ENCODE measurements at regions not wholly inside any gene's neighbourhood (a gene's known extent, or its start where the extent isn't known, plus 50 kb on each side); places are given as distances from the start of the nearest gene placed in this dataset.
"Not testable (repeated sequence)": the region's sequence is repeated elsewhere in the genome, so short reads cannot be mapped to it uniquely, and the experiment has no call there.

DNA sequence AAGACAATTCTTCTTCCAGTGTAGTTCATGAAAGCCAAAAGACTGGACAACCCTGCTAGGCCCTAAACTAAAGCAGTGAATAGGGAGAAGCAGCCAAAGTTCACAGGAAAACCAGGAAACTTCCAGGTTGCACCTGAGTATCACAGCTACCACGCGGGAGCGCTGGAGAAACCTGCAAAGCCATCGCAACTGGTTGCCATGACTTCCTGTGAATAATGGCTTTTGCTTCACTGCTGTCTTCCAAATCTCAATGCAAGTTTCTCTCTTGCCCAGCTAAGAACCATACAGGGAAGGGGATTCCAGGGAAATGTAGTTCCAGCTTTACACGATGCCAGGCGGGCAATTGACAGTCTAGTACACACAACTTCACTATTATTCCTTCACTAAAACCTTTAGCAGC, 114.1 kb downstream of the GXYLT1 start:
- DNase-seq (ENCODE audit: low read depth): no peak

DNA sequence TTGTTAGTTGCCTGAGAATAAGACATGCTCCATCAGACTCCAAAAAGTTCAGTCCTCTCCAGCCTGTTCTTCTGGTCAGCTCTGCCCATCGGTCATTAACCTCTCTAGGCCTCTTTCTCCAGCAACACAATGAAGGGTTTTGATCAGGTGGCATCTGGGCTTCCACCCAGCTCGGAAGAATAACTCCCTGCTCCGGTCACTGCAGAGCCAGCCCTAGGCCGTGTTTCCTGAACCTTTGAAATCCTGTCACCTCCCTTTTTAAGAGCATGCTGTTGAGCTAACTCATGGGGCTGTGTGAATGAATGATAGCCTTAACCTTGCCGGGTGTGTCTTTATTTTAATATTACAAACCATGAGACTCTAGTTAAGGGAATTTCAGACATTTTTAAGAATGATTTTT, 117.1 kb downstream of the GXYLT1 start:
- no peak for DNase-seq (ENCODE audit: low read depth)

DNA sequence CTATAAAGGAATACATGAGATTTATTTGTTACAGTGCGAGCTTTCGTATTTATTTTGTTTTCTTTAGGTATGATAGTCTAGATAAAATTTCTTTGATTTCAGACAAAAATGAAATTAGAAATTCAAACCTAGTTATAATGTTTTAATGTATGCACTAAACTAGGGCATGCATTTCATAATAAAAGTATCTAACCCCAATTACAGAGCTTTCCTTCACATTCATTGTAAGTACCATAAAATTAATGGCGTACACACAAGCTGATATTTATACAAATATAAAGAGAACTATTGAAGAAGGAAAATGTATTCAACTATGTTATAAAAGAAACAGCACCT, 120.2 kb downstream of the GXYLT1 start:
- DNase-seq (ENCODE audit: low read depth): no peak

DNA sequence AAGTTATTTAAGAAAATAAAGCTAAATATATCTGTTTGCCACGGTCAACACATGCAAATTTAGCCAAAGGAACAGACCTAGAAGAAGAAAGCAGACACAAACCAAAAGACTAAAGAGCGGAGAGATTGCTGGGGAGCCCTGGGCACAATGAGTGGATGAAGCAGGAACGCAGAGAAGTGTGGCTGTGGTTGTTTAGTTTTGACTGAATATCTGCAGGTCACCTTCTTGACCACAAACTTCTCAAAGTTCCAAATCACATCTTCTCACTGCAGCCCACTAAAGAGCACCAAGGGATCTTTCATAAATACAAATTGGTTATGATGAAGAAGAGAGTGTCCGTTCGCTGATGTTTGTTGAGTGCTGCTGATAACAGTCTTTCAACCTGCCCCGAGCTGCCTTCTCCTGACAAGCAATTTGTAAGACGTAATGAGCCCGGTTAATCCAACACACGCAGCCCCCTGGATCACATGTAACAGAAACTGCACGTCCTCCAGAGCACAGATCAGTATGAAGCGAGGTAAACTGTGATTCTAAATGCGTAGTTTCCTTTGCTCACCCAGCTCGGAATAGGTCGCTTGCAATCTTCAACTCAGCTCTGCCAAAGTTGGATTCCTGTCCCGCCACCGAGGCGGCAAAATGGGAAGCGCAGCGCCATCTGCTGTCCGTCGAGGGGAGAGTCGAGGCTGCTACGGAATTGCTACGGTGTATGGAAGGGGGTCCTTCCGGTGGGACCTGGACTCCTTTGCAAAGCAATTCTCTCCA, 120.8 kb downstream of the GXYLT1 start:
- DNase-seq (ENCODE audit: low read depth): peak; percentile 55

DNA sequence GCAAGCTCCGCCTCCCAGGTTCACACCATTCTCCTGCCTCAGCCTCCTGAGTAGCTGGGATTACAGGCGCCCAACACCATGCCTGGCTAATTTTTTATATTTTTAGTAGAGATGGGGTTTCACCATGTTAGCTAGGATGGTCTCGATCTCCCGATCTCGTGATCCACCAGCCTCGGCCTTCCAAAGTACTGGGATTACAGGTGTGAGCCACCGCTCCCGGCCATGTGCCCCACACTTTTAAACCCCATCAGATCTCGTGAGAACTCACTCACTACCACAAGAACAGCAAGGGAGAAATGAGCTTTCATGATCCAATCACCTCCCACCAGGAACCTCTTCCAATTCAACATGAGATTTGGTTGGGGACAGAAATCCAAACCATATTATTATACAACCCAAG, 122.7 kb downstream of the GXYLT1 start:
- not testable (repeated sequence) for DNase-seq (ENCODE audit: low read depth)

DNA sequence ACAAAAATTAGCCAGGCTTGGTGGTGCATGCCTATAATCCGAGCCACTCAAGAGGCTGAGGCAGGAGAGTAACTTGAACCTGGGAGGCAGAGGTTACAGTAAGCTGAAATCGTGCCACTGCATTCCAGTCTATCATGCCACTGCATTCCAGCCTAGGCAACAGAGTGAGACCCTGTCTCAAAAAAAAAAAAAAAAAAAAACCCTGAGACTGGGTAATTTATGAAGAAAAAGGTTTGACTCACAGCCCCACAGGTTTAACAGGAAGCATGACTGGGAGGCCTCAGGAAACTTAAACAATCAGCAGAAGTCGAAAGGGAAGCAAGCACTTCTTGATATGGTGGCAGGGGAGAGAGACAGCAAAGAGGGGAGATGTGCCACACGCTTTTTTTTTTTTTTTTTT, 123.2 kb downstream of the GXYLT1 start:
- DNase-seq (ENCODE audit: low read depth): peak; percentile 61

DNA sequence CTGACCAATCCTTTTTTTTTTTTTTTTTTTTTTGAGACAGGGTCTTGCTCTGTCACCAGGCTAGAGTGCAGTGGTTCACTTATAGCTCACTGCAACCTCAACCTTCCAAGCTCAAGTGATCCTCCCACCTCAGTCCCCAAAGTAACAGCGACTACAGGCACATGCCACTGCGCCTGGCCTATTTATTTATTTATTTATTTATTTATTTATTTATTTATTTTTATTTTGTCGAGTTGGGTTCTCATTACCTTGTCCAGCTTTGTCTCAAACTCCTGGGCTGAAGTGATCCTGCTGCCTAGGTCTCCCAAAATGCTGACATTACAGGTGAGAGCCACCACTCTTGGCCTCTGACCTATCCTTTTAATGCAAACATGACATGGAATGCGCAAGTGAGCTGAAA, 124.4 kb downstream of the GXYLT1 start:
- DNase-seq (ENCODE audit: low read depth): no peak

DNA sequence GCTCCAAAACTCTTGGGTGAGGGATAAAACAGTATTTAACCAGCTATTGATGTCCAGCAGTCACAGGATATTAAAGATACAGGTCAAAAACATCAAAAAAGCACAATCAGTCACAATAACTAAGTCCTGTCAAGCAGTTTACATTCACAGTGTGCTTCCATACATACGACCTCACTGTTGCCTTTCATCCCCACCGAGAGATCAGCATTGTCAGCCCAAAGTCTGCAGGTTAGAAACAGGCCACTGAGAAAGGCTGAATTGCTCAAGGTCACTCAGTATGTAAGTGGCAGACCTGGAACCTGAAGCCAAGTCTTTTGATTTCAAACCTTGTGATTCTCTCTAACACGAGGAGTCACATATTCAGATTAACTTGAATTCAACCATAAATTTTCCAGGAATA, 124.9 kb downstream of the GXYLT1 start:
- DNase-seq (ENCODE audit: low read depth): no peak

DNA sequence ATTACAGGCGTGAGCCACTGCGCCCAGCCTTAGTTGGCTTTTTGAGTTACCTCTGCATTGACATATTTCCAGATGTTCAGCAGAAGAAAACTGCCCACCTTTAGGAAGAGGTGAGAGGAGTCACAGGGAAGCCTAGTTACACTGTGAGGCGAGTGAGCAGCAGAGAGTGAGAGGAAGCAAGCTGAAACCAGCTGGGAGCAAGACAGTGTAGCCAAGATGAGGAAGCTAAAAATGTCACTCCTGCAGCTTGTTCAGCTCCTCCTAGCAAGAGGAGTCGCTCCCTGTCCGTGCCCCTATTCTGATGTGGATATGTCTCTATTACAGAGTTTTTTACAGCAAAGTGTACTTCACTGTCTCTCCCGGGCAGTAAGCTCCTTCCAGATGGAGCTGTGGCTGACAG, 127.6 kb downstream of the GXYLT1 start:
- no peak for DNase-seq (ENCODE audit: low read depth)

DNA sequence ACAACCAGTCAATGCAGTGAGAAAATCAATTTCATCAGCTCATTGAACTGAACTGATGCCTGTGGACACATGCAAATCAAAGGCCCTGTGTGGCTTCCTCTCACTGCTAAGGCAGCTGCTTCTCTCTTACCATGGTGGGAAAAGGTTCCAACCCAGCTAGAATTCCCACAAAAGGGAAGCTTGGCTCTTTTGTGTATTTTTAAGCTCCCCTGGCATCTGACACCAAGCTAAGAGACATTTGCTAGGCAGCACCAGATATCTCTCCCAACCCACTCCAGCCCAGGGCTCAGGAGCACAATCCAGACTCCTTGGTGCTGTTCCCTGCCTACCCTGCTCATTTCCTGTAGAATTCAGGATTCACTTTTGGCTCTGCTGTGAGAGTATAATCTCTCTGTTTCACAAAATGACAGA, 129.6 kb downstream of the GXYLT1 start:
- no peak for DNase-seq (ENCODE audit: low read depth)

DNA sequence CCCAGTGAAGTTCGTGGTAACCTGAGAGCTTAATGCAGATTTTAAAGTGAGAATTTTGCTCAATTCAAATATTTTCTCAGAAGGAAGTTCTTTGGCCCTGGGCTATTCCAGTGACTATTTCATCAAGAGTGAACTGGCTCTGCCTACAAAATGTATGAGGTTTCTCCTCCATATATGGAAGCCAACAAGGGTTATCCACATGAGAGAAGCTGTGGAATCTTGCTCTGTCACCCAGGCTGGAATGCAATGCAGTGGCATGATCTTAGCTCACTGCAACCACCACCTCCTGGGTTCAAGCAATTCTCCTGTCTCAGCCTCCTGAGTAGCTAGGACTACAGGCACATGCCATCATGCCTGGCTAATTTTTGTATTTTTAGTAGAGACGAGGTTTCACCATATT, 132.2 kb downstream of the GXYLT1 start:
- not testable (repeated sequence) for DNase-seq (ENCODE audit: low read depth)

DNA sequence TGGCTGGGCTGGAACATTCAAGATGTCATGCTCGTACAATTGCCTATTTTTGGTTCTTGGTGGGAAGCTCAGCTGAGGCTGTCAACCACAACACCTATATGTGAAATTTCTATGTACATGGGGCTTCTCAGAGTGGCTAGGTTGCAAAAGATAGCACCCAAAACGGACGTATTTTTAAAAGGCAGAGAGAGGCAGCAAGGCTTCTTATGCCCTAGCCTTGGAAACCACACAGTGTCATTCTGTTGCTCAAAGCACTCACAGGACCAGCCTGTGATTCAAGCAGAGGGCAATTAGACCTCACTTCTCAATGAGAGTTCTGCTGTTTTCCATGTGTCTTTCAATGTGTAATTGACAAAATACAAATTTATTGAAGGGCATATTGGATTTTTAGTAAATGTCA, 134.0 kb downstream of the GXYLT1 start:
- DNase-seq (ENCODE audit: low read depth): no peak

DNA sequence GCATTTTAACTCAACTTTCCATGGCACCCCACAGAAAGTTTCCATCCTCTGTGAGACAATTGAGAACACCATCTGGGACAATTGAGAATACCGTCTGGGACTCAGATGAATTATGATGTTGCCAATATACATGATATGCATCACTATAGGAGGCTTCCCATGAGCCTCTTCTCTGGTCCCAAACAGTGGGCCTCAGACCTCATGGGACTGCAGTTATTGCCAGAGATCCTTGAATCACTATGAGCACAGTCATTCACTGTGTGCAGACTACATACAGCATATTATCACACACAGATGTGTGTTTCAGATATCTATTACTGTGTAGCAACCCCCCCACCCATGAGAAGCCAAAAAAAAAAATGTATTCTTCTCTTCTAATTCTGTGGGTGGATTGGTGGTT, 134.4 kb downstream of the GXYLT1 start:
- no peak for DNase-seq (ENCODE audit: low read depth)

DNA sequence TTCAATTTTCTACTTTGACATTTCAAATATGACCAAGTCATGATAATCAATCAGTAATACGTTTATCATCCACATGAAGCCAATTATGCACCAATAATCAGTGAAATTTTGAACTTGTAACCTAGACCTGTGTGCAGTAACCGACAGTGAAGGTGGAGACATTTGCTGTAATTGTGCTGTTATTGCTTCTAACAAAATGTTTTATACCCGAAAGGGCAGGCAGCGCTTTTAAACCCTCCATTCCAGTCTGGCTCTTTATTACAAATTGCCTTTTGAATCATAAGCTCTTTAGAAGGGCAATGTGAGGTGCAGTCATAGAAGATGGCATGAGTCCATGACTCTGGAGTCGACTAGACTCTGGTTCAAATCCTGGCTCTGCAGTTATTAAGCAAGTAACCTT, 135.7 kb downstream of the GXYLT1 start:
- DNase-seq (ENCODE audit: low read depth): no peak

DNA sequence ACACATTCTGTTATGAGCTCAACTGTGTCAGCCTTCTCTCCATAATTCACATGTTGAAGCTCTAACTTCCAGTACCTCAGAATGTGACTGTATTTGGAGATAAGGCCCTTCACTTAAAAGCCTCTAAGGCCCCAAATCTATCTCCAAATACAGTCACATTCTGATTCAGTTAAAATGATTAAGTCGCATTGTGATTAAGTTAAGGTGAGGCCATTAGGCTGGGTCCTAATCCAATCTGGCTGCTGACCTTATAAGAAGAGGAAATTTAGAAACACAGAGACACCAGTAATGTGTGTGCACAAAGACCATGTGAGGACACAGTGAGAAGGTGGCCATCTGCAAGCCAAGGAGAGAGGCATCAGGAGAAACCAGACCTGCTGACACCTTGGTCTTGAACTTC, 141.6 kb downstream of the GXYLT1 start:
- no peak for DNase-seq (ENCODE audit: low read depth)

DNA sequence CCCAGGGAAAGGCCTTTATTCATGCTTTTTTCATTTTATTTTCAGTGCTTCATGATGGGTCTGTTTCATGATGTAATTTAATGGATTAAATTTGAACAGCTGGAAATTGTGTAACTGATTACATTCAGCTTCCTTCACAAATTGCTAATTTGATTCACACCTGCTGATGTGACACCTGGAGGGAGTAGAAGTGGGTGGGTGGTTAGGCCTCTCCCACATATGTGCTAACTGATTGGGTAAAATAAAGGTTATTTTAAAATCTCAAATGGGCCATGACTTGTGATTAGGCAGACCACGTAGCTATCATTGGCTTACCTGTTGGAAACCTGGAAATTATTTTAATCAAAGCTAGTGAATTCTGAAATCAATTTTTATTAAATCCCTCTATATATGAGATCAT, 142.1 kb downstream of the GXYLT1 start:
- DNase-seq (ENCODE audit: low read depth): no peak

DNA sequence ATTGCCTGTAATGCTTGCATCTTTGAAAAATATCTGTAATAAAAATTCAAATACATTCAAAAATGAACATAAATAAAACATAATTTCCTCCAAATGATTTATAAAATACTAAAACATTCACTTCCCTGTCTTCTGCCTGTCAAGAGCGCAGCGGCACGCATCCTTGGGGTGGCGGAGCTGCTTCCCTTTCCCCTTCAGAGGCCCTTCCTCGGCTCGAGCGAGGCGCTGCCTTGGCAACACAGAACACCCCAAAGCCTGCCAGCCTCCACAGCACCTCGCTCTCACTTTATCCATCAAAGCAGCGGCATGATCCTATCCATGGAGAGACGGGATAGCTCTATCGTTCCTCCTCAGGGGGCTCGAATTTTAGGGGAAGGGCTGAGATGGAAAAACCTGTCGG, 146.2 kb downstream of the GXYLT1 start:
- no peak for DNase-seq (ENCODE audit: low read depth)

DNA sequence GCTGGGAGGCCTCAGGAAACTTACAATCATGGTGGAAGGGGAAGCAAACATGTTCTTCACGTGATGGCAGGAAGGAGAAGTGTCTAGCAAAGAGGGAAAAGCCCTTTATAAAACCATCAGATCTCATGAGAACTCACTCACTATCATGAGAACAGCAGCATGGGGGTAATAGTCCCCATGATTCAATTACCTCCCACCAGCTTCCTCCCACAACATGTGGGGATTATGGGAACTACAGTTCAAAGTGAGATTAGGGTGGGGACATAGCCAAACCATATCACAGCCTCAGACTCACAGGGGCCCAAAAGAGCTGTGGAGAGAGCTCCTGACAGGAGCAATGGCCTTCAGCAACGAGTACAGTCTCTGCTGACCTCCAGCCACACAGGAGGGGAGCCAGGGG, 151.4 kb downstream of the GXYLT1 start:
- DNase-seq (ENCODE audit: low read depth): no peak

DNA sequence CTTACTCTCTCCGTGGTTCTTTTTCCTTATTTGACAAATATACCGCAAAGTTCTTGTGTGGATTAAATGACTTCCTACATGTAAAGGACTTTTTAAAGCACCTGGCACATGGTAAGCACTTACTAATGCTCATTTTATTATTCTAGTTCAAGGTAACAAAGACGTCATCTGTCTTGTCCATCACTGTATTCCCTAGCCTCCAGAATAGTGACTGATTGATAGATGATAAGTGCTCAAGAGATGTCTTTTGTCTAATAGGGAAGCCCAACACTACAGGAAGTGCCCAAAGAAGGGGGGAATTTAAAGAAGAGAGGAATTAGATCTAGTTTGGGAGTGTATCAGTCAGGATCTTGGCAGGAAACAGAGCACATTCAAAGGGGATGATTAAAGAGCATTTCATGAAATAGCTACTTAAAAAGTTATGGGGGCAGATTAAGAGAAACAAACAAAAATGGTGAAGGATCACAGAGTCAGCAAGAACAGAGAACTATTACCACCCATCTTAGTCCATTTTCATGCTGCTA, 151.9 kb downstream of the GXYLT1 start:
- no peak for DNase-seq (ENCODE audit: low read depth)

DNA sequence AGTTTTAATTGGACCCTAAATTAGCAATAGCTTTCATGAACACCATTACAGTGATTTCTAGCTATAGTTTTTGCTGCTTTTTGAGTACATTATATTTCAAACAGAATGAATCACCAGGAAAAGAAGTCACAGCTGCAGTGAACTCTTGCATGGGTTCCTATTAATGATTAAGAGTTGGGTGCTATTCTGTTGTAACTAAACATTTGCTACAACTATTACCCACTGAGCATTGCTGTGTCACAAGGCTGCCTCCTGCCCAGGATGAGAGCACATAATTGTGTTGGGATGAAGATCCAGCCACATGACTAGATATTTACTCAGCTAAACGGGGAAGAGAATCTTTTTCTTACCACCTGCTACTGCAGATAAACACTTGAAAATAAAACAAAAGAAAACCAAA, 152.7 kb downstream of the GXYLT1 start:
- DNase-seq (ENCODE audit: low read depth): no peak

DNA sequence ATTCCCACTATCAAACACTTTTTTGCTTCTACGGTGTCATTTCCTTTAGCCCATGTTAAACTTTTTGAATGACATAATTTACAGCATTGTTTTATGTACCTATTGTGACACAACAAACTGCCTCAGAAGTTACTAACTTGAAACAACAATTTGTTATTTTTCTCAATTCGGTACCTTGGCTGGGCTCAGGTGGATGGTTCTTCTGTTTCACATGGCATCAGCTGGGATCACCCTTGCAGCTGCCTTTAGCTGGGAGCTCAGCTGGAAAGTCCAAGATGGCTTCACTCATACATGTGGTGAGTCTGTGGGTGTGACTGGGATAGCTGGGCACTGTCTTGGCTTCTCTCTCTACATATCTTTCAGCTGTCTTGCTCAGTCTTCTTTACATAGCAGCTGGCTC, 156.0 kb downstream of the GXYLT1 start:
- DNase-seq (ENCODE audit: low read depth): no peak

DNA sequence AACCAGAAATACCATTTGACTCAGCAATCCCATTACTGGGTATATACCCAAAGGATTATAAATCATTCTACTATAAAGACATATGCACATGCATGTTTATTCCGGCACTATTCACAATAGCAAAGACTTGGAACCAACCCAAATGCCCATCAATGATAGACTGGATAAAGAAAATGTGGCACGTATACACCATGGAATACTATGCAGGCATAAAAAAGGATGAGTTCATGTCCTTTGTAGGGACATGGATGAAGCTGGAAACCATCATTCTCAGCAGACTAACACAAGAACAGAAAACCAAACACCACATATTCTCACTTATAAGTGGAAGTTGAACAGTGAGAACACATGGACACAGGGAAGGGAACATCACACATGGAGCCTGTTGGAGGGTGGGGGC, 158.2 kb downstream of the GXYLT1 start:
- not testable (repeated sequence) for DNase-seq (ENCODE audit: low read depth)

DNA sequence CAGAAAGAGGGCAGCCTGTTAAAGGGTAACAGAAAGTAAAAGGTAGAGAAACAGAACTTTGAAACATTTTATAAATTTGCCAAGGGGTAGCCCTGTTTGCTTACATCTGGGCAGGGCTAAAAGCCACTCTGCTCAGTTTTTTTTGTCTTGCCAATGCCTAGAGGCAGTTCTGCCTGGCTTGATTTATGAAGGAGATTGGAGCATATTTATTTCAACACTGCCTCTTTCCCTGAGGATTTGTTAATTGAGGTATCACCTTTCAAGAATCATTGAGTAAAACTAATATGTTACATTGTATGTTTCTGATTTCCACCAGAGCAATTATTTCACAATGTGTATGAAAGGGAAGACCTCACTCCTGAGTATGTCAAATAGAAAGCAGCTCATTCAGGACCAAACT, 160.8 kb downstream of the GXYLT1 start:
- DNase-seq (ENCODE audit: low read depth): no peak

DNA sequence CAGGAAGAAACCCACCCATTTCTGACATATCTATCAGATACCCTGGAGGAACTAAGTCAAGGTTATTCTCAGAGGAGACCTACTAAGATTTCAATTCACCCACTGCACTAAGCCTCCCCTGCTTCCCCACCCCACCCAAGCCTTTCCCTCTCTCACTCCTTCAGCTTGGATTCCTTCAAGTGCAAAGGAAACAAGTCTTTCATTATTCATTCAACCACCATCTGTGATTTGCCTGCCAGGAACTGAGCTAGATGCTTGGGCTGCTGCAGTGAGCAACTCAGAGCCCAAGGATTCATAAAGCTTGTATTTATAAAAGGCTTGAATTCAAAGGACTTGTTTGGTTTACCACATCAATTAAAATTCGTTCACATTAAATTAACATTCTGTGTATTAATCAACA, 161.3 kb downstream of the GXYLT1 start:
- no peak for DNase-seq (ENCODE audit: low read depth)

All from HT1080 (cell line).